Neuronal stem cell (in vitro differentiated cells): ENCODE measurements at regions not wholly inside any gene's neighbourhood (a gene's known extent, or its start where the extent isn't known, plus 50 kb on each side); places are given as distances from the start of the nearest gene placed in this dataset.
"Not testable (repeated sequence)": the region's sequence is repeated elsewhere in the genome, so short reads cannot be mapped to it uniquely, and the experiment has no call there.

Experiments
- DNase-seq: peaks from one replicate; pipeline ENCODE4 v3.0.0-alpha.2; 2013; ENCODE audit warnings: low spot score
- H2AFZ ChIP-seq: one replicate; pipeline ENCODE4 v1.6.1; 2013; ENCODE audit warnings: mild to moderate bottlenecking, low read length, inconsistent platforms
- H2AK5ac ChIP-seq: 2 replicates; pipeline ENCODE4 v1.6.1; 2013; ENCODE audit warnings: low read depth, mild to moderate bottlenecking, inconsistent platforms, low read length, moderate library complexity, mixed read lengths
- H2BK120ac ChIP-seq: 2 replicates; pipeline ENCODE4 v1.6.1; 2013; ENCODE audit warnings: low read depth, mild to moderate bottlenecking, inconsistent platforms, low read length, moderate library complexity, mixed read lengths
- H2BK12ac ChIP-seq: one replicate; pipeline ENCODE4 v1.6.1; 2013; ENCODE audit warnings: low read length, inconsistent platforms
- H2BK15ac ChIP-seq: 2 replicates; pipeline ENCODE4 v1.6.1; 2013; ENCODE audit warnings: mild to moderate bottlenecking, low read length, inconsistent platforms, mixed read lengths
- H2BK5ac ChIP-seq: one replicate; pipeline ENCODE4 v1.6.1; 2013; ENCODE audit warnings: inconsistent platforms, mild to moderate bottlenecking, low read length, moderate library complexity
- H3K14ac ChIP-seq: one replicate; pipeline ENCODE4 v1.6.1; 2013; ENCODE audit warnings: low read length, inconsistent platforms
- H3K18ac ChIP-seq: 2 replicates; pipeline ENCODE4 v1.6.1; 2013; ENCODE audit warnings: low read length, inconsistent platforms
- H3K23ac ChIP-seq: 2 replicates; pipeline ENCODE4 v1.6.1; 2013; ENCODE audit warnings: low read depth, mild to moderate bottlenecking, mixed read lengths, low read length, inconsistent platforms; ENCODE audit not compliant: poor library complexity
- H3K27ac ChIP-seq: replicated peaks from 3 replicates; pipeline ENCODE4 v1.5.1; 2013; ENCODE audit warnings: low read length, inconsistent platforms
- H3K27me3 ChIP-seq, 3 experiments: 2 replicates each; pipeline ENCODE4 v1.6.1; 2013; ENCODE audit warnings: low read length in 3 of 3, mild to moderate bottlenecking in 2 of 3, inconsistent platforms in 1 of 3, low read depth in 1 of 3, mixed read lengths in 1 of 3, moderate library complexity in 1 of 3; ENCODE audit not compliant: control insufficient read depth in 3 of 3, insufficient read depth in 3 of 3
- H3K36me3 ChIP-seq, 2 donors: replicated peaks in 1 of 2; 2 replicates each; pipeline ENCODE4 v1.6.1; 2013; ENCODE audit warnings: low read length in 2 of 2; ENCODE audit not compliant: control insufficient read depth in 2 of 2, insufficient read depth in 2 of 2
- H3K4ac ChIP-seq: 2 replicates; pipeline ENCODE4 v1.6.1; 2013; ENCODE audit warnings: inconsistent platforms, mild to moderate bottlenecking, low read length, moderate library complexity
- H3K4me1 ChIP-seq, 2 donors: 1 replicate in 1 of 2; 2 replicates in 1 of 2; pipeline ENCODE4 v1.6.1; 2013; ENCODE audit warnings: low read length in 2 of 2, low read depth in 1 of 2; ENCODE audit not compliant: control insufficient read depth in 2 of 2, insufficient read depth in 1 of 2
- H3K4me2 ChIP-seq: one replicate; pipeline ENCODE4 v1.6.1; 2013; ENCODE audit warnings: mild to moderate bottlenecking, low read length, inconsistent platforms; ENCODE audit not compliant: insufficient read depth, poor library complexity, severe bottlenecking
- H3K4me3 ChIP-seq, 2 donors: 2 replicates each; pipeline ENCODE4 v1.5.1; 2013; ENCODE audit warnings: low read length in 2 of 2, mild to moderate bottlenecking in 2 of 2, inconsistent platforms in 1 of 2, moderate library complexity in 1 of 2
- H3K79me1 ChIP-seq: one replicate; pipeline ENCODE4 v1.6.1; 2013; ENCODE audit warnings: low read depth, mild to moderate bottlenecking, inconsistent platforms, low read length, moderate library complexity
- H3K9ac ChIP-seq: one replicate; pipeline ENCODE4 v1.6.1; 2013; ENCODE audit warnings: mild to moderate bottlenecking, low read depth, low read length, inconsistent platforms; ENCODE audit not compliant: poor library complexity
- H3K9me3 ChIP-seq, 2 donors: replicated peaks in 1 of 2; 2 replicates each; pipeline versions ENCODE3 to v1.6.1; 2013; ENCODE audit warnings: low read length in 2 of 2, mild to moderate bottlenecking in 2 of 2, inconsistent platforms in 1 of 2, low read depth in 1 of 2, mixed read lengths in 1 of 2, moderate library complexity in 1 of 2; ENCODE audit not compliant: control insufficient read depth in 2 of 2, insufficient read depth in 1 of 2
- H4K8ac ChIP-seq: one replicate; pipeline ENCODE4 v1.6.1; 2013; ENCODE audit warnings: low read depth, mild to moderate bottlenecking, inconsistent platforms, low read length, moderate library complexity
- H4K91ac ChIP-seq: one replicate; pipeline ENCODE4 v1.6.1; 2013; ENCODE audit warnings: low read length, low read depth, mild to moderate bottlenecking, inconsistent platforms; ENCODE audit not compliant: poor library complexity
- WGBS, 2 donors: extraction: QIAGEN DNeasy Blood & Tissue Kit; methylation state at CpG; one replicate each; pipeline ENCODE4 v1.1.7; 2013; ENCODE audit warnings: missing lambda C conversion rate in 2 of 2, mixed read lengths in 1 of 2; ENCODE audit not compliant: insufficient read length in 2 of 2, insufficient replicate concordance in 1 of 2; ENCODE audit errors: extremely low coverage in 2 of 2; 5-methylcytosine and 5-hydroxymethylcytosine counted together

DNA sequence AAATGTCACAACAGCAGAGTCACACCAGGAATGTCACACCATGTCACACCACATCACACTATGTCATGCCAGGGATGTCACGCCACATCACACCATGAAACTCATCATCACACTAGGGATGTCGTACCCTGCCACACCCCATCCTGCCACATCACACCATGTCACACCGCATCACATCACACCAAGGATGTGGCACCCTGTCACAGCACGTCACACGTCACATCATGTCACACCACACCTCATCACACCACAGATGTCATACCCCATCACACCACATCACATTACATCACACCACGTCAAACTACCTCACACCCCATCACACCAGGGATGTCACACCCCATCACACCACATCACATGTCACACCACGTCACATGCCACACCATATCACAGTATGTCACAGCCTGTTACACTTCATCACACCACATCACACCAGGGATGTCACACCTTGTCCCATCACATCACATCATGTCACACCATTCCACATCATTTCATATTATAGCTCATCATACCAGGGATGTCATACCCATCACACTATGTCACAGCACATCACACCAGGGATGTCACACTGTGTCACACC, 90.9 kb downstream of the TMEM121 start:
- Histone ChIP-seq H4K91ac (peak overlapping the region; percentile 76), H3K9me3 (peaks cover 0 to 20% of the 10 kb centered on the region in 2 donors), H3K27me3 (peaks cover 2 to 21% (median 3%) of the 10 kb centered on the region in 3 experiments), H3K36me3 (peaks cover 0 to 2% of the 10 kb centered on the region in 2 donors), H3K4me3 (peak overlapping the region in 1 of 2 donors; percentile 67), H3K79me1 (peaks cover 4% of the 10 kb centered on the region), H2BK5ac (no peak overlapping the region), H2BK15ac (no peak overlapping the region), H3K23ac (peak overlapping the region; percentile 86), H4K8ac (peak overlapping the region; percentile 98), H3K9ac (peak overlapping the region; percentile 71), H3K4me1 (no peaks in the 10 kb centered on the region), H3K14ac (peak overlapping the region; percentile 85), H3K18ac (no peak overlapping the region), H2BK12ac (peak overlapping the region; percentile 48), H2BK120ac (no peak overlapping the region), H2AFZ (no peak overlapping the region), H3K4ac (no peak overlapping the region), H3K27ac (no peak overlapping the region), H3K4me2 (no peak overlapping the region), H2AK5ac (no peak overlapping the region)
- WGBS, 2 donors, result 100% methylated on average over 1 of the region's 7 CpGs
- DNase-seq, result no peak

DNA sequence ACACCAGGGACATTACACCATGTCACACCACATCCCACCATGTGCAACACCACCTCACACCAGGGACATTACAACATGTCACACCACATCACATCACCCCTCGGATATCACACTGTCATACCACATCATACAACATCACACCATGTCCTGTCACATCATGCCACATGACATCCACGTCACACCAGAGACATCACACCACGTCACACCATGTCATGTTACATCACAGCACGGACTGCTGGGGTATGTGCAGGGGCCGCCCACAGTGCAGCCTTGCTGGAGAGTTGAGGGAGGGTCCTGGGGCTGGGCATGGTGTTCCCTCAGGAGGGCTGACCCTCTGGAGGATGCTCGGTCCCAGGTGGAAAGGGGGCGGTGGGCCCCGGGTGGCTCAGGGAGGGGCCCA, 91.4 kb downstream of the TMEM121 start:
- not testable (repeated sequence) for H3K14ac ChIP-seq, H4K8ac ChIP-seq, H2AFZ ChIP-seq, H3K4me2 ChIP-seq, H2AK5ac ChIP-seq, H2BK5ac ChIP-seq, H2BK15ac ChIP-seq, H3K4ac ChIP-seq, H3K79me1 ChIP-seq, H3K4me1 ChIP-seq, H3K4me3 ChIP-seq, H3K9ac ChIP-seq, H3K36me3 ChIP-seq, H2BK12ac ChIP-seq, H2BK120ac ChIP-seq, H3K18ac ChIP-seq, H3K27ac ChIP-seq, H4K91ac ChIP-seq, DNase-seq
- Histone ChIP-seq H3K27me3 (peaks cover 2 to 27% (median 3%) of the 10 kb centered on the region in 3 experiments), H3K23ac (peak overlapping the region; percentile 86), H3K9me3 (peaks cover 0 to 25% of the 10 kb centered on the region in 2 donors)
- no CpG with 5 or more reads among the region's 8 CpGs for WGBS, 2 donors

DNA sequence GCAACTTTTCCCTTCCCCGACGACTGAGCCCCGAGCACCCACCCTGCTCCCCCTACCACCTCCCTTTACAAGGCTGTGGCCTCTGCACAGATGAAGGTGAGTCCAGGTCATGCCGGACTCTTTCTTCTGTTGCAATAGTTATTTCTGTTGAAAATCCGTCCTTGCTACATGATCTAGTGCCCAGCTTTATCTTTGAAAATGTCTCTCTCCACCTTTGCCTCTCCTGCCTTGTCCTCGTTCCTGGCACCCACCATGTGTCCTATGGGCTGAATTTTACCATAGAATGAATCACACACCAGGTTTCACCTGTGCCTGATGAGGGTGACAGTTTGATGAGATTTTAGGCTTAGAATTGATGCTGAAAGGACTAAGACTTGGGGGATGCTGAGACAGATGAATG, 92.9 kb downstream of the TMEM121 start:
- H3K4me2 ChIP-seq, H4K91ac ChIP-seq, DNase-seq, H3K18ac ChIP-seq, H3K9ac ChIP-seq, H2AK5ac ChIP-seq, H2BK5ac ChIP-seq, H3K79me1 ChIP-seq, H2BK12ac ChIP-seq, H2BK120ac ChIP-seq, H3K23ac ChIP-seq, H4K8ac ChIP-seq, H2BK15ac ChIP-seq, H3K36me3 ChIP-seq, H3K4ac ChIP-seq, H2AFZ ChIP-seq, H3K14ac ChIP-seq, H3K4me3 ChIP-seq, H3K4me1 ChIP-seq, H3K27ac ChIP-seq: not testable (repeated sequence)
- peaks cover 2 to 29% (median 3%) of the 10 kb centered on the region in 3 experiments for H3K27me3 ChIP-seq
- peaks cover 0 to 25% of the 10 kb centered on the region in 2 donors for H3K9me3 ChIP-seq
- no CpG with 5 or more reads among the region's 6 CpGs for WGBS, 2 donors

DNA sequence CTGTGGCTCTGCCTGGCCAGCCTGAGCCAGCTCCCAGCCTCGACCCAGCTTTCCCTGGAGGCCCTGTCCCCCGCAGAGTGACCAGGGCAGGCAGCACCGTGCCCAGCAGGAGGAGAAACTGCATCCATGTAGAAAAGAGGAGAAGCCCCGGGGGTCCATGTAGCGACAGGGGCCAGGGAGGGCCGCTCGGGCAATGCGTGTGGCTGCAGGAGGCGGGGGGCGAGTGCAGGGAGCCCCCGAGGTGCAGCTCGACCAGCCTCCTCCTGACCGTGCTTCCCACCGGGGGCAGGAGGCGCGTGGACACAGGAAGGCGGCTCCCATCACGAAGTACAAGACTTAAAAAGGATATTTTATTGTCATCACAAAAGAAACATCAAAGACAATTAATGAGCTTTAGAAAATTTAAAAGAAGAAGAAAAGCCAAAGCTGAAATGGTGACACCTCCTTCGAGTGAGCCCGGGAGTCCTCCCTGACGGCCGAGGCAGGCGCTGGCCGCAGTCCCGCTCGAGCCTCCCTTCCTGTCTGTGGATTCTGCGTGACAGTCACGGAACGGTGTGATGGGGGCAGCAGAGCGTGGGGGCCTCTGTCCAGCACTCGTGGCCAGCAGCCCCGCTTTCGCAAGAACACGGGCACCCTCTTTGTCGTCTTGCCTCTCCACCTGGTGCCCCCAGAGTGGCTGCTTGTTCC, 93.9 kb downstream of the TMEM121 start:
- not testable (repeated sequence) for H3K4me1 ChIP-seq, H3K23ac ChIP-seq, H3K18ac ChIP-seq, H3K9ac ChIP-seq, H3K27ac ChIP-seq, H3K79me1 ChIP-seq, H2BK12ac ChIP-seq, H2AFZ ChIP-seq, H3K4me3 ChIP-seq, H4K8ac ChIP-seq, H4K91ac ChIP-seq, H3K14ac ChIP-seq, H2BK15ac ChIP-seq, H2AK5ac ChIP-seq, H3K36me3 ChIP-seq, H3K4ac ChIP-seq, H2BK5ac ChIP-seq, H2BK120ac ChIP-seq, H3K4me2 ChIP-seq, DNase-seq
- Histone ChIP-seq H3K9me3 (peaks cover 0 to 25% of the 10 kb centered on the region in 2 donors), H3K27me3 (peaks cover 2 to 39% (median 3%) of the 10 kb centered on the region in 3 experiments)
- no CpG with 5 or more reads among the region's 35 CpGs for WGBS, 2 donors
